HG03095 (cell line): ENCODE measurements at regions not wholly inside any gene's neighbourhood (a gene's known extent, or its start where the extent isn't known, plus 50 kb on each side); places are given as distances from the start of the nearest gene placed in this dataset.

Source experiments
- ATAC-seq: cut with Tn5 transposase; IDR thresholded peaks from one replicate; pipeline ENCODE4 v1.9.1; 2021; ENCODE audit warnings: moderate library complexity; ENCODE audit not compliant: unreplicated experiment

- ATAC-seq, result no peak
Observed at GRCh38 chr2:204012072-204012653, 75.6 kb downstream of the ICOS start.

- ATAC-seq, result no peak
Observed at GRCh38 chr2:204015118-204015843, 78.7 kb downstream of the ICOS start.

- no peak for ATAC-seq
Observed at GRCh38 chr2:204018717-204019116, 82.2 kb downstream of the ICOS start.

GRCh38 chr2:204019572-204020501, 83.3 kb downstream of the ICOS start:
- no peak for ATAC-seq

- ATAC-seq, result no peak
Observed at GRCh38 chr2:204021290-204022081, 84.9 kb downstream of the ICOS start.

DNA sequence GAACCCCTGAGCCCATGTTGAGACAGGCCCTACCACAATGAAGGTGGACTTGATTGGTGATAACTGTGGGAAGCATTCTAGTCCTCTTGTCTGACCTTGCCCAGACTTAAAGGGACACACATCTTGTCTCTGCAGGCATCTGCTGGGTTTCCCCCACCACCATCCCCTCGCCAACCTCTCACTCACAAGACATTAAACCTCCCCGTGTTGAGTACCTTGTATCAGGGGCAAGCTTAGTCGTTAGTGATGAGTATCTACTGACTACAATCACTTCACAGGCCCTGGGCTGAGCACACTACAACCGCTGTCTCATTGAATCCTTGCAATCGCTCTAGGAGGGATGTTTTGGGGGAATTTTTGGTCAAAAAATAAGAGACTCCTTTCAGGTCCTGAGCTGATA, 86.0 kb downstream of the ICOS start:
- no peak for ATAC-seq

- ATAC-seq, result no peak
Observed at GRCh38 chr2:204023088-204023487, 86.5 kb downstream of the ICOS start.

- no peak for ATAC-seq
Observed at GRCh38 chr2:204024503-204024902, 87.9 kb downstream of the ICOS start.

DNA sequence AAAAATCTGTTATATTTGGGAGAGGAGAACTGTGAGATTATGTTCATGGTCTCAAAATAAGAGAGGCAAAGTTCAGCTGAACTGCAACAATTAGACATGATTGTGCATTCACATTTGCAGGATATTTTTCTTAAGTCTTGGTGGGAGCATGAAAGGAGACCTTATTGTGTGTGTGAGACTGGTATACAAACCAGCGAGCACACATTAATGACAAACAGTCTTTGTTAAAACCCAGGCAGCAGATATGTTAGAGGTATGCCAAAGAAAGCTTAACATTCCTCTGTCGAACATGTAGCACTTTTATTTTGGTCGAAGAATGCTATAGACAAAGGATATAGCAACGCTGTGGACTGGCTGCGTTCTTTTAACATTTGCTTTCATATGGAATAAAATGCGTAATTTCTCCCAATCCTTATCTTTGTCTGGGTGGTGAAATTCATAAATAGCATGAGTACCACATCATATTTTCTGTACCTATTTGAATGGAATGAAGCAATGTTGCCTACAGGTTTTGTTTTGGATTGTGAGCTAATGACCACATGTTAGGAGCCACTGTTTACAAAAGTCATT, 88.4 kb downstream of the ICOS start:
- no peak for ATAC-seq

- no peak for ATAC-seq
Observed at GRCh38 chr2:204026294-204026693, 89.7 kb downstream of the ICOS start.

GRCh38 chr2:204027091-204027490, 90.5 kb downstream of the ICOS start:
- ATAC-seq, result peak; percentile 90

DNA sequence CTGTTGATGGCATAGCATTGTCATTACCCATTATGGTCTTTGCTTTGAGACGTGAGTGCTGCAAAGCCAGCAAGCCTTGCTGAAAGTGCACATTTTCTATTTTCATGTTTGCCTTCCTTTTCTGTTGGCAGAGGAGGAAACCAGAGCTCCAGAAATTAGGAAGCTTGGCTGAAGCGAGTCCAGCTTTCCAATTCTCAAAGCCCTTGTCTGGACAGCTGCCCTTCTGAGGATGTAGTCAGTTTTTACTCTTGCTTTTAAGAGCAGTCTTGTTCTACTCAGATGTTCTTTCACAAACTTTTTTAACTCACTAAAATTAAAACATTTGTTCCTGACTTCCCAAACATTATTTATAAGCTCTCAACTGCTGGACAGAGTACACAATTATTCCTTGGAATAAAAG, 93.8 kb downstream of the ICOS start:
- ATAC-seq, result no peak

DNA sequence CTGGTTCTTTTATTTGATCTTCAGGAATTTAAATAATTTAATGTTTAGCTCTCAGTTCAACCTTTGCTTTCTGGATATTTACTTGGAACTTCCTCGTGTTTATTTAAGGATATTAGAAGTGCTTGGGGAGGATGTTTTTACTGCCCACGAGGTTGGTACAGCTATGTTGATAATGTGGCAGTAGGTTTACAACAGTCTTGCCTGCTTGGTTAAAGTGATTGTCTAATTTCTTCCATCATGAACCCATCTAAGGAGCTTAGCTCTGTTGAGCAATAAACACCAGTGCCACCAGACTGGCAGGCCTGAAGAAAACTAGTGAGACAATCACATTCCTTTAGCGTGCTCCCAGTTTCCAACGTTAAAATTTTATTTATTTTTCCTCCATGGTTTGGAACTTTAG, 94.5 kb downstream of the ICOS start:
- no peak for ATAC-seq

DNA sequence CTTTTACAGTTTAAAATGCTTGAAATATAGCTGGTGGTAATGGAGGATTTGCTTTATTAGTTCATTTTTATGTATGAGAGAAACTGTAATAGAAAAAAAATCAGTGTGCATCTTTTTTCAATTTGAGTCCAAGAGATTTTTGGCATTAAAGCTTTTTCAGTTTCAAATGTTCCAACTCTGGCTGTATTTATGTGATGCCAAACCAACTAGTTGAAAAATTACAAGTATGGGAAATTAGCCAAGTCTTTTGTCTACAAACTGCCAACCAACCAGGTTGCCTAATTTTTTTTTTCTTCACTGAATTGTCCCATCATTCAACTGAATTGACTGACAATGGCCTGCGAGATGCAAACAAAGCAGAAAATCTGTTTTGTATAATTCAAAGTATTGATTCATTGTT, 95.7 kb downstream of the ICOS start:
- ATAC-seq, result no peak

DNA sequence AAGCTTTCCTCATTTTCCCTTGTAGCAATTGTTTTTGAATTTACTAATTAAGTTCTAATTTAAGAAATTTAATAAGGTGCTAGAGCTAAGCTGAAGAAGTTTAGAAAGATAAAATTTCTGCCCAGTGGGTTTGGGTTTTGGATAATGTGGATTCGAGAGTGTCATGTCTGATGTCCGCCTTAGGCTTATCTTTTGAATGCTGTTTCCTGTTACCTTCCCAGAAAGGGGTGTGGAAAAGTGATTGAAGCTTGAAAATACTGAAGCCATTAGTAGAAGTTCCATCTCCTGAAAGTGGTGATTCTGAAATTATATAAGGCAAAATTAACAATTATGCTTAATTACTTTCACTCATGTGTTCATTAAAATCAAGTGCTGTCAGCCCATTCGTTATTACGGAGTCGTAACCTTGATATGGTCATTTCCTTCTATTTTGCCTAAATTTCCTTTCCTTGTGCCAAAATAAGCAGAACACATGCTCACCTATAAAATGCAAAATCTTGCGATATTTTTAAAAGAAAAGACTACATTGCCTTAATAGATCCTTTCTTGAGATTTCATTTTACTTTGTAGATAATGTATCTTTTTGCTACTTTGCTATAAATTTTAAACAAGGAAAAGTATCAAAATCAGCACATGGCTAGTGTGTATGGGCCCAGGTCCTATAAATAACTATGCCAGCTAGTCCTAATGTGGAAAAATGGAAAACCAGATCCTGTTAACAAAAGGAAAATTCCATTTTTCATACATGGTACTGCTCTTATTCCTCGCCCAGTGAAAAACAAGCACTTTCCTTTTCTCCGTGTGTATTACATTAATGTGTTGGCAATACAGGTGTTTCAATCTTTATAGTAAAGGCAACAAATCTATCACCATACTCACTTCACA, 97.3 kb downstream of the ICOS start:
- no peak for ATAC-seq

DNA sequence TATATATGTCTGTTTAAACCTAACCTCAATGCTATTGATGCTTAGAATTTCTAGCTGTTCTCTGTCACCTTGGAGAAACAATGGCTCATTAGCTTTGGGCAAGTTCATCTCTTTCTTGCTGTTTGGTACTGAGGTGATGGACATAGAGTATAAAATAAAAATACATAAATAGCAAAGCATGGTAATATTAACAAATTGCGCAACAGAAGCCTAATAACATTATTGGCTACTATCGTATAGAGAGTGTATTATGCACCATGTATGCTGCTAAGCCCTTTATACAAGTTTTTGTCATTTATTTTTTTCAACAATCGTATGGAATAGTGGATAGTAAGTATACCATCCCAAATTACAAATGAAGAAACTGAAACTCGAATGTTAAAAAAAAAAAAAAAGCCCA, 100.1 kb downstream of the ICOS start:
- ATAC-seq, result no peak

DNA sequence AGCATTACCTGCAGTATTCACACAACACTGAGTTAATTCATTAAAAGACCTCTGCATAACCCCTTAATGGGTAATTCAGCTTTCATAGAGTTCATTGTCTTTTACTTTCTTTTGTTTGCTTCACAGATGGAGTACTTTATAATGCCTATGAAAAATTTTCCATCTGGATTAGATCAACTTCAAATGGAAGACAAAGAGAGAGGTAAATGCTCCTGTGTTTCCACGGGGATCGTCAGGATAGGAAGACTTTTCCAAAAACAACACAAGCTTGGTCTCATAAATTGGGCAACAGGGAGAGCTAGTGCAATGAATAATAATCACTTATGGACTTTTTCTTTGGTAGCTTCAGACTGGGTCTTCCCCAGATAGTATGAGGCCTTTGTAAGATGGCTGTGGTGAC, 100.7 kb downstream of the ICOS start:
- ATAC-seq, result no peak

- no peak for ATAC-seq
Observed at GRCh38 chr2:204039298-204039838, 102.8 kb downstream of the ICOS start.

DNA sequence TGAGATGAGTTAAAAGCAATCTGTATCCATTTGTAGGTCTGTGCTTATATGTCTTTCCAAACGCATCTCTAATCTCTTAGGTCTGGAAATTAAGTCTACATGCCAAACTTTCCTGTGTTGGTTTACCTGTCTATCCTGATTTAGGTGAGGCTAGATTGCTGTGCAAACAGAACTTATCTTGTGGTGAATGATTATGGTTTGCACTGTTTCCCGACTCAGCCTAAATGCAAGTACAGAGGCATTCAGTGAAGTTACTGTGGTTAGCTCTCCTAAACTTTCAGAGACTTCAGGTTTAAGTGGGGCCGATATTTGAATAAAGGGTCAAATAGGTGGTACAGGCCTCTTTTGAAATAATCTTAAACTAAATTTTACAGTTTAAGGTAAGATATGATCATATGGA, 103.5 kb downstream of the ICOS start:
- no peak for ATAC-seq
